Breast epithelium (tissue), 4 donors: ENCODE measurements at regions not wholly inside any gene's neighbourhood (a gene's known extent, or its start where the extent isn't known, plus 50 kb on each side); places are given as distances from the start of the nearest gene placed in this dataset.
A peak's percentile ranks its signal among the peaks of the same experiment; 100 is the strongest.

Experiments
- DNase-seq, 2 donors: peaks; one replicate each; pipeline ENCODE4 v3.0.0-alpha.2; 2019; ENCODE audit warnings: low spot score in 2 of 2
- H3K27ac ChIP-seq, 2 donors: fragments of 200-600 bp; sonication (generic) in 1 of 2; one replicate each; pipeline ENCODE4 v1.5.1; 2016 to 2019; ENCODE audit warnings: mild to moderate bottlenecking in 1 of 2
- H3K27me3 ChIP-seq, 2 donors: fragments of 200-600 bp; sonication (generic) in 1 of 2; one replicate each; pipeline versions ENCODE4 v1.5.1 to v1.6.0; 2017 to 2019; ENCODE audit warnings: control low read depth in 1 of 2, mild to moderate bottlenecking in 1 of 2
- H3K36me3 ChIP-seq: fragments of 200-600 bp; one replicate; pipeline ENCODE4 v1.5.1; 2019
- H3K4me1 ChIP-seq, 2 donors: fragments of 200-600 bp; sonication (generic); one replicate each; pipeline ENCODE4 v1.5.1; 2016 to 2019; ENCODE audit warnings: control low read depth in 1 of 2
- H3K4me3 ChIP-seq, 3 donors: fragments of 200-600 bp; sonication (generic); 1 replicate in 2 of 3; 2 replicates in 1 of 3; pipeline ENCODE4 v1.5.1; 2016 to 2019; ENCODE audit warnings: mild to moderate bottlenecking in 3 of 3, moderate library complexity in 2 of 3
- H3K9me3 ChIP-seq, 2 donors: fragments of 200-600 bp; sonication (generic) in 1 of 2; one replicate each; pipeline ENCODE4 v1.5.1; 2016 to 2019; ENCODE audit warnings: control low read depth in 1 of 2
- CTCF ChIP-seq, 3 donors: fragments of 450-650 bp; IDR thresholded peaks; one replicate each; pipeline ENCODE4 v1.5.1; 2016 to 2017; ENCODE audit warnings: antibody characterized with exemption in 3 of 3, mild to moderate bottlenecking in 3 of 3, moderate library complexity in 3 of 3
- POLR2A ChIP-seq: fragments of 450-650 bp; IDR thresholded peaks from one replicate; pipeline ENCODE4 v1.6.1; 2016; ENCODE audit warnings: antibody characterized with exemption, mild to moderate bottlenecking, moderate library complexity
- POLR2AphosphoS5 ChIP-seq, 3 donors: sonication (generic); formaldehyde crosslinking; IDR thresholded peaks; one replicate each; pipeline ENCODE4 v1.6.1; 2017; ENCODE audit warnings: antibody characterized with exemption in 3 of 3
- intact Hi-C: fragments of 100-400 bp; cut with DNase I; formaldehyde crosslinking; loops from one replicate; pipeline ENCODE4 v1.15.1; 2023; ENCODE audit warnings: low total_unique reads

- Histone ChIP-seq H3K36me3 (no peaks in the 10 kb centered on the region), H3K27ac (no peak overlapping the region), H3K4me3 (no peak overlapping the region), H3K27me3 (no peaks in the 10 kb centered on the region), H3K4me1 (no peaks in the 10 kb centered on the region), H3K9me3 (no peaks in the 10 kb centered on the region)
- no peak for DNase-seq
- intact Hi-C loops, result no loop called here
- TF ChIP-seq POLR2AphosphoS5 (IDR thresholded peaks at IDR 0.05), result no peak
- no peak for TF ChIP-seq POLR2A
- no peak for TF ChIP-seq CTCF (IDR thresholded peaks at IDR 0.05)
Observed at GRCh38 chr1:200310824-200311223, 99.0 kb downstream of the ZNF281 start.

DNA sequence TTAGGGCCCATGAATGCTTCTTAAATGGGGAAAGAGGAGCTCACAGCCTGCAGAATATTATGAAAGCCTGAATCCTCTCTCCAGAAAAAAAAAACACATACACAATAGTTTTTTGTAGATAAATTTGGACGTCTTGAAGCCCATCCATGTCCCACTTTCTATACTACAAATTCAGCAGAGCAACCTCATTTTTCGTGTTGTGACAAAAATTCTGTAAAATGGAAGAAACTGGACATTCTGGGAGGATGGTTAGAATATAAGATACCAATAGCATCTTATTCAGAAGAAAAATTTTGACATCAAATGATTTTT is 102.1 kb downstream of the ZNF281 start:
- intact Hi-C loops, result no loop called here
- no peaks in the 10 kb centered on the region for H3K4me1 ChIP-seq
- no peak overlapping the region for H3K27ac ChIP-seq
- DNase-seq, result no peak
- H3K36me3 ChIP-seq, result no peaks in the 10 kb centered on the region
- no peaks in the 10 kb centered on the region for H3K9me3 ChIP-seq
- TF ChIP-seq POLR2AphosphoS5 (IDR thresholded peaks at IDR 0.05), result no peak
- no peak for TF ChIP-seq POLR2A
- no peak for TF ChIP-seq CTCF (IDR thresholded peaks at IDR 0.05)
- H3K27me3 ChIP-seq, result no peaks in the 10 kb centered on the region
- H3K4me3 ChIP-seq, result no peak overlapping the region

DNA sequence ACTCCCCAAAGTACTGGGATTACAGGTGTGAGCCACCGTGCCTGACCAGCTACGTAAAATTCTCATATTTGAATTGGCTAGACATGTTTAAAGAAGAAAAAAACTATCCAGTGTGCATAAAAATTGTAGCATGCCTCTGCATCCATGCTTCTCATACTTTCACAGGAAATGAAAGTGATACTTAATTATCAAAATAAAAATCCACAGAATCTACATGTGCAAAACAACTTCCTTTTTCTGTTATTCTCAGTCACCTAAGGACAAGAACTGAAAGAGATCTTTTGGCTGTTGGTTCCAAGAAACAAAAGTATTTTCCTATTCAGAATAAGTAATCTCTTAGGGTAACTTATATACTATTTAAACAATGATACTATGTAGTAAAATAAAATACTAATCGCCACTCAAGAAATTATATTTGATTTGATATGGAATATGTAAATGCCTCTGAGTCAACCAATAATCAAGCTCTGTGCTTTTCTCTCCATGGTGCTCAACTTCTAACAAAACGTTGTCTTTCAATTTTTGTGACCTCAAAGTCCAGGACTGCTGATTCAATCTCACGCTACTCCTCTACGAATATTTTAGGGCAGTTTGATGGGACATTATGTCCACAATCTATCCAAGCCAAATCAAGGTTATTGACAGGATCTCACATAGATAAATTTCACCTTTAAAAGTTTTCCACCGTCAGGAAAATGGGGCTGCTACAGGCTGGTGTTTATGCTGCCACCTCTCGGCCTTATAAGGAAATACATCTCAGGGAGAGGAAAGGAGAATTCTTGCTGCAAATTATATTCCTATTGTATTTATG is 102.7 kb downstream of the ZNF281 start:
- intact Hi-C loops, result no loop called here

DNA sequence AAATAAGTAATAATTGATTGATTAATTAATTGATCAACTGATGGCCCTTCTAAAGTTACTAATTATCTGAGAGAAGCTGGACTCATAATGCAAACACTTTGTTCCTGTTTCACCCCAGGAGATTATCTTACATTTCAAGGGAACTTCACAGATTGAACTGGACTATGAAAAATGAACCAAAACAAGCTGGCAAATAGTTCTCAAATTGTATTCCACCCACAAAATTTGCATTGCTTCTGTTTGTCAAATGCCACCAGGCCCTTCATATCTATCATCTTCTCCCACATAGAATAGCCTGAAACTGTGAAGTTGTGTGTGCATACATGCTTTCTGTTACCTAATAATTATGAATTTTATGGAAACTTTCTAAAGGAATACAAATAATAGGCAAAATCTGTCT is 104.0 kb downstream of the ZNF281 start:
- DNase-seq, result no peak
- Histone ChIP-seq H3K4me1 (no peaks in the 10 kb centered on the region), H3K27me3 (no peaks in the 10 kb centered on the region), H3K27ac (no peak overlapping the region), H3K4me3 (no peak overlapping the region), H3K36me3 (no peaks in the 10 kb centered on the region), H3K9me3 (no peaks in the 10 kb centered on the region)
- intact Hi-C loops, result no loop called here
- TF ChIP-seq CTCF (IDR thresholded peaks at IDR 0.05) (no peak), POLR2AphosphoS5 (IDR thresholded peaks at IDR 0.05) (no peak), POLR2A (no peak)

More for the DNA sequence above, 102.7 kb downstream of the ZNF281 start:
- no peak for DNase-seq
- Histone ChIP-seq H3K9me3 (no peaks in the 10 kb centered on the region), H3K4me1 (no peaks in the 10 kb centered on the region), H3K4me3 (no peak overlapping the region), H3K27ac (no peak overlapping the region), H3K27me3 (no peaks in the 10 kb centered on the region), H3K36me3 (no peaks in the 10 kb centered on the region)
- TF ChIP-seq CTCF (IDR thresholded peaks at IDR 0.05) (peak; percentile 41 to 64 (median 62)), POLR2AphosphoS5 (IDR thresholded peaks at IDR 0.05) (no peak)

GRCh38 chr1:200304171-200304570 is 105.7 kb downstream of the ZNF281 start:
- intact Hi-C loops, result no loop called here
- no peaks in the 10 kb centered on the region for H3K36me3 ChIP-seq
- no peak overlapping the region for H3K27ac ChIP-seq
- H3K27me3 ChIP-seq, result no peaks in the 10 kb centered on the region
- TF ChIP-seq POLR2AphosphoS5 (IDR thresholded peaks at IDR 0.05) (no peak), CTCF (IDR thresholded peaks at IDR 0.05) (no peak), POLR2A (no peak)
- DNase-seq, result no peak
- no peaks in the 10 kb centered on the region for H3K9me3 ChIP-seq
- no peak overlapping the region for H3K4me3 ChIP-seq
- no peaks in the 10 kb centered on the region for H3K4me1 ChIP-seq
